ENCODE measurements at regions not wholly inside any gene's neighbourhood (a gene's known extent, or its start where the extent isn't known, plus 50 kb on each side); places are given as distances from the start of the nearest gene placed in this dataset.

GRCh38 chr1:94707321-94708298, 112.5 kb upstream of the SLC44A3 start:
- TF ChIP-seq, protein P1, sequence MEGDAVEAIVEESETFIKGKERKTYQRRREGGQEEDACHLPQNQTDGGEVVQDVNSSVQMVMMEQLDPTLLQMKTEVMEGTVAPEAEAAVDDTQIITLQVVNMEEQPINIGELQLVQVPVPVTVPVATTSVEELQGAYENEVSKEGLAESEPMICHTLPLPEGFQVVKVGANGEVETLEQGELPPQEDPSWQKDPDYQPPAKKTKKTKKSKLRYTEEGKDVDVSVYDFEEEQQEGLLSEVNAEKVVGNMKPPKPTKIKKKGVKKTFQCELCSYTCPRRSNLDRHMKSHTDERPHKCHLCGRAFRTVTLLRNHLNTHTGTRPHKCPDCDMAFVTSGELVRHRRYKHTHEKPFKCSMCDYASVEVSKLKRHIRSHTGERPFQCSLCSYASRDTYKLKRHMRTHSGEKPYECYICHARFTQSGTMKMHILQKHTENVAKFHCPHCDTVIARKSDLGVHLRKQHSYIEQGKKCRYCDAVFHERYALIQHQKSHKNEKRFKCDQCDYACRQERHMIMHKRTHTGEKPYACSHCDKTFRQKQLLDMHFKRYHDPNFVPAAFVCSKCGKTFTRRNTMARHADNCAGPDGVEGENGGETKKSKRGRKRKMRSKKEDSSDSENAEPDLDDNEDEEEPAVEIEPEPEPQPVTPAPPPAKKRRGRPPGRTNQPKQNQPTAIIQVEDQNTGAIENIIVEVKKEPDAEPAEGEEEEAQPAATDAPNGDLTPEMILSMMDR (IDR thresholded peaks at IDR 0.05; ENCODE audit: insufficient read depth, low read length): no peak
- no peak for TF ChIP-seq REST (IDR thresholded peaks at IDR 0.05; ENCODE audit: insufficient replicate concordance, low read depth)
- TF ChIP-seq POLR2AphosphoS5 (IDR thresholded peaks at IDR 0.05; ENCODE audit: low read depth): no peak
- no peak for TF ChIP-seq SPI1 (IDR thresholded peaks at IDR 0.05; ENCODE audit: borderline replicate concordance, low read depth)
- no peak for TF ChIP-seq GABPA (IDR thresholded peaks at IDR 0.05; ENCODE audit: low read depth)
- Histone ChIP-seq H3K27me3 (ENCODE audit: insufficient read depth, poor library complexity, severe bottlenecking) (no peaks in the 10 kb centered on the region), H3K27ac (replicated peaks) (no peak overlapping the region), H3K4me3 (replicated peaks; ENCODE audit: insufficient read depth, low read length) (no peak overlapping the region)
- no peak for DNase-seq (ENCODE audit: low read depth in 1 of 2, low spot score in 1 of 2)

- DNase-seq (ENCODE audit: low read depth in 1 of 2, low spot score in 1 of 2): no peak
- no peak overlapping the region for H3K4me3 ChIP-seq (replicated peaks; ENCODE audit: insufficient read depth, low read length)
- TF ChIP-seq GABPA (IDR thresholded peaks at IDR 0.05; ENCODE audit: low read depth) (no peak), REST (IDR thresholded peaks at IDR 0.05; ENCODE audit: insufficient replicate concordance, low read depth) (no peak), POLR2AphosphoS5 (IDR thresholded peaks at IDR 0.05; ENCODE audit: low read depth) (no peak), SPI1 (IDR thresholded peaks at IDR 0.05; ENCODE audit: borderline replicate concordance, low read depth) (no peak)
- TF ChIP-seq, protein P1 (IDR thresholded peaks at IDR 0.05; ENCODE audit: insufficient read depth, low read length): no peak
- no peaks in the 10 kb centered on the region for H3K27me3 ChIP-seq (ENCODE audit: insufficient read depth, poor library complexity, severe bottlenecking)
- no peak overlapping the region for H3K27ac ChIP-seq (replicated peaks)
Observed at GRCh38 chr1:94702442-94702815, 117.7 kb upstream of the SLC44A3 start.

- Histone ChIP-seq H3K27me3 (ENCODE audit: insufficient read depth, poor library complexity, severe bottlenecking) (no peaks in the 10 kb centered on the region), H3K4me3 (replicated peaks; ENCODE audit: insufficient read depth, low read length) (no peak overlapping the region), H3K27ac (replicated peaks) (no peak overlapping the region)
- no peak for TF ChIP-seq POLR2AphosphoS5 (IDR thresholded peaks at IDR 0.05; ENCODE audit: low read depth)
- no peak for TF ChIP-seq REST (IDR thresholded peaks at IDR 0.05; ENCODE audit: insufficient replicate concordance, low read depth)
- no peak for TF ChIP-seq SPI1 (IDR thresholded peaks at IDR 0.05; ENCODE audit: borderline replicate concordance, low read depth)
- TF ChIP-seq, protein P1 (IDR thresholded peaks at IDR 0.05; ENCODE audit: insufficient read depth, low read length): no peak
- TF ChIP-seq GABPA (IDR thresholded peaks at IDR 0.05; ENCODE audit: low read depth): no peak
- DNase-seq (ENCODE audit: low read depth in 1 of 2, low spot score in 1 of 2): no peak
Observed at GRCh38 chr1:94701796-94702441, 118.2 kb upstream of the SLC44A3 start.
